ENCODE measurements at regions not wholly inside any gene's neighbourhood (a gene's known extent, or its start where the extent isn't known, plus 50 kb on each side); places are given as distances from the start of the nearest gene placed in this dataset.

DNA sequence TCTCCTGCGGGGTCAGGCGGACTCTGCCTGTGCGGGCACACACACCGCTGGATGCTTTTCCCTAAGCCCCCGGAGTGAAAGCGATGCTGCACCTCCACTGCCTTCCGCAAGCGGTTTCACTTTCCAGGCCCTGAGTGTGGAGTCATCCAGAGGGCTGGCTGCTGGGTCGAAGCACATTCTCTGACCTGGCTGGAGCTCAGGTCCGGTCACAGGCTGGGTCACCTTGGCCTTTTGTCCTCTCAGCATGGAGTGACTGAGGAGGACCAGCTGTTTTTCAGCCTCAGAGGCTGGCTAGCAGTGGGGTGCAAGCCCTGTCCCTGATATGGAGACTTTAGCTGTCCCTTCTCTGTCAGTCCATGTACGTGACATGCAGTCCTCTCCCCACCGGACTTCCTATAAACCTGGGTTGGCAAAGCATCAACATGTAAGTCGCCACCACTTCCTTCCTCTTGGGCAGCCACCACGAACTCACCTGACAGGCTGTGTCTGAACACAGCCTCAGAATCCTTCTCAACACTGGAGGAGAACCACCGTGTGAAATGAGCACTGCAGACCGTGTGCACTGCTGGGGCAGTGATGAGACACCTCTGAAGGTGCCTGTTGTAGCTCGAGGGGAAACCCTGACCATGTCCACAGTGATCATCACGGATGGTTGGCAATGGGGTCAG, 51.3 kb downstream of the GADD45G start:
- TF ChIP-seq YY1 (IDR thresholded peaks at IDR 0.05; ENCODE audit: insufficient read depth, insufficient read length) (no peak), ZNF274 (IDR thresholded peaks at IDR 0.05; ENCODE audit: low read depth, low read length) (no peak), SUZ12 (IDR thresholded peaks at IDR 0.05; ENCODE audit: extremely low read depth, insufficient read depth, insufficient read length) (no peak)
